ENCODE measurements at regions not wholly inside any gene's neighbourhood (a gene's known extent, or its start where the extent isn't known, plus 50 kb on each side); places are given as distances from the start of the nearest gene placed in this dataset.

DNA sequence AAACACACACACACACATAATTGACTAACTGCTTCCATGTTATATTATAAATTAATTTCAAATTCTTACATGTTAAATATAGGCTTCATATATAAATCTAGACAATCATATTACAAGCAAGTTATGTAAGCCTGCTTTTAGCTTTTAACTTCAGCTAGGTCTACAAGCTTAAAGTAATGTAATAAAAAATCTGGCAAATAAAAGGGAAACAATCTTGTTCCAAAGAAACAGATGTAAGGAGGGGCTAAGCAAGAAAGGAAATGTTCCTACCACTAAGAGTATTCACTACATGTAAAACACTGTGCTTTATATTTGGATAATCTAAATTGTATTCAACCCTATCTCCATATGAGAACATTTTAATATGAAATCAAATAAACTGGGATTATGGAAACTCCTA is 110.4 kb downstream of the SLC6A15 start:
- no peaks in the 10 kb centered on the region for H3K4me1 Mint-ChIP-seq (ENCODE audit: low read depth, unreplicated experiment)
- CTCF ChIA-PET: interaction anchor here (0.6 kb wide), 1 partner anchor 11 kb away, joined by 4 read pairs; no protein-coding TSS in a partner anchor
- TF ChIP-seq, protein P1, sequence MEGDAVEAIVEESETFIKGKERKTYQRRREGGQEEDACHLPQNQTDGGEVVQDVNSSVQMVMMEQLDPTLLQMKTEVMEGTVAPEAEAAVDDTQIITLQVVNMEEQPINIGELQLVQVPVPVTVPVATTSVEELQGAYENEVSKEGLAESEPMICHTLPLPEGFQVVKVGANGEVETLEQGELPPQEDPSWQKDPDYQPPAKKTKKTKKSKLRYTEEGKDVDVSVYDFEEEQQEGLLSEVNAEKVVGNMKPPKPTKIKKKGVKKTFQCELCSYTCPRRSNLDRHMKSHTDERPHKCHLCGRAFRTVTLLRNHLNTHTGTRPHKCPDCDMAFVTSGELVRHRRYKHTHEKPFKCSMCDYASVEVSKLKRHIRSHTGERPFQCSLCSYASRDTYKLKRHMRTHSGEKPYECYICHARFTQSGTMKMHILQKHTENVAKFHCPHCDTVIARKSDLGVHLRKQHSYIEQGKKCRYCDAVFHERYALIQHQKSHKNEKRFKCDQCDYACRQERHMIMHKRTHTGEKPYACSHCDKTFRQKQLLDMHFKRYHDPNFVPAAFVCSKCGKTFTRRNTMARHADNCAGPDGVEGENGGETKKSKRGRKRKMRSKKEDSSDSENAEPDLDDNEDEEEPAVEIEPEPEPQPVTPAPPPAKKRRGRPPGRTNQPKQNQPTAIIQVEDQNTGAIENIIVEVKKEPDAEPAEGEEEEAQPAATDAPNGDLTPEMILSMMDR (IDR thresholded peaks at IDR 0.05; ENCODE audit: unreplicated experiment): no peak
- H3K27me3 Mint-ChIP-seq (ENCODE audit: unreplicated experiment): no peaks in the 10 kb centered on the region
- no TSS peak for BruUV-seq (replicated peaks)
- H3K36me3 Mint-ChIP-seq (ENCODE audit: insufficient read depth, unreplicated experiment): no peaks in the 10 kb centered on the region
- H3K9me3 Mint-ChIP-seq (ENCODE audit: low read depth, unreplicated experiment): no peaks in the 10 kb centered on the region
- no peak overlapping the region for H3K4me3 Mint-ChIP-seq (ENCODE audit: low read depth, unreplicated experiment)
- DNase-seq: no peak
- intact Hi-C loops (cut with micrococcal nuclease; ENCODE audit: unreplicated experiment): no loop called here
- H3K27ac Mint-ChIP-seq (ENCODE audit: unreplicated experiment): no peak overlapping the region

DNA sequence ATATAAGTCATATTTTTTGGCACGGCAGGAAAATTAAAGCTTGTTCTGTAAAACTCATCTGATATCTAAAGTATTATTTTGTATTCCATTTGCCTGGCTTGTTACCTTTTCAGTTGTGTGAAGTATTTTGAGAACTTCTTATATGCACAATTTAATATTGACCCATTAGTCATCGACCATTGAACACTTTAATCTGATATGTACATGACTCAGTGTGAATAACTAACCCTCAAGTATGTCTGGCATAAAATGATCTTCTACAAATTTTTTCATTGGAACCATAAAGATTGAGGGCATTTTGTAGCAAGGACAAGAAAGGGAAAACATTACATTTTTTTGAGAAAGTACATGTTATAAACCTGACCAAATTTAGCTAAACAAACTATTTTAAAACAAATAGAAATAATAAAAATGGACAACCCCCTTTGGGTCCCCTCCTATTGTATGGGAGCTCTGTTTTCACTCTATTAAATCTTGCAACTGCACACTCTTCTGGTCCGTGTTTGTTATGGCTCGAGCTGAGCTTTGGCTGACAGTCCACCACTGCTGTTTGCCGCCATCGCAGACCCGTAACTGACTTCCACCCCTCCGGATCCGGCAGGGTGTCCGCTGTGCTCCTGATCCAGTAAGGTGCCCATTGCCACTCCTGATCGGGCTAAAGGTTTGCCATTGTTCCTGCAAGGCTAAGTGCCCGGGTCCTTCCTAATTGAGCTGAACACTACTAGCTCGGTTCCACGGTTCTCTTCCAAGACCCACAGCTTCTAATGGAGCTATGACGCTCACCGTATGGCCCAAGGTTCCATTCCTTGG is 118.8 kb downstream of the SLC6A15 start:
- H3K27ac Mint-ChIP-seq (ENCODE audit: unreplicated experiment): no peak overlapping the region
- DNase-seq: no peak
- intact Hi-C loops (cut with micrococcal nuclease; ENCODE audit: unreplicated experiment): no loop called here
- H3K9me3 Mint-ChIP-seq (ENCODE audit: low read depth, unreplicated experiment): no peaks in the 10 kb centered on the region
- H3K27me3 Mint-ChIP-seq (ENCODE audit: unreplicated experiment): no peaks in the 10 kb centered on the region
- H3K36me3 Mint-ChIP-seq (ENCODE audit: insufficient read depth, unreplicated experiment): no peaks in the 10 kb centered on the region
- no peaks in the 10 kb centered on the region for H3K4me1 Mint-ChIP-seq (ENCODE audit: low read depth, unreplicated experiment)
- CTCF ChIA-PET: no interaction called here
- H3K4me3 Mint-ChIP-seq (ENCODE audit: low read depth, unreplicated experiment): no peak overlapping the region
- TF ChIP-seq, protein P1 (IDR thresholded peaks at IDR 0.05; ENCODE audit: unreplicated experiment): no peak
- BruUV-seq (replicated peaks): no TSS peak

DNA sequence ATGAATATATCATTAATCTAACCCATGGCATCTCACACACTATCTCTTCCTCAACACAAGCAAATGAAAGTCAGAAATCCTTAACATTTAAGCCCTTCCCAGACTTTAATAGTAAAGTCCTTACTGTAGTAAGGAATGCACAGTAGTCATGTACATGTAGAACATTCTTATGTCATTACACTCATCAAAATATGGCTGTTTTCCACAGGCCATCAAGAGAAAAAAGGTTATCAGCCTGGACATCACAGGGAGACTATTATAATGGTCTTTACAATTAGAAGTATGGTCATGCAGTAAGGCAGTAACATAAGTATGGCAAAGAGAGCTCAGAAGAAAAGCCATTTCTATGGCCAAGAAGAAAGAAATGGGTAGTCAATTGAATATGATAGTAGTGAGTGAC is 121.2 kb downstream of the SLC6A15 start:
- CTCF ChIA-PET: interaction anchor here (0.6 kb wide), 1 partner anchor 11 kb away, joined by 4 read pairs; no protein-coding TSS in a partner anchor
- Mint-ChIP-seq H3K36me3 (ENCODE audit: insufficient read depth, unreplicated experiment) (no peaks in the 10 kb centered on the region), H3K4me3 (ENCODE audit: low read depth, unreplicated experiment) (no peak overlapping the region), H3K27me3 (ENCODE audit: unreplicated experiment) (no peaks in the 10 kb centered on the region), H3K27ac (ENCODE audit: unreplicated experiment) (no peak overlapping the region), H3K9me3 (ENCODE audit: low read depth, unreplicated experiment) (no peaks in the 10 kb centered on the region), H3K4me1 (ENCODE audit: low read depth, unreplicated experiment) (no peaks in the 10 kb centered on the region)
- BruUV-seq (replicated peaks): no TSS peak
- TF ChIP-seq, protein P1 (IDR thresholded peaks at IDR 0.05; ENCODE audit: unreplicated experiment): no peak
- intact Hi-C loops (cut with micrococcal nuclease; ENCODE audit: unreplicated experiment): no loop called here
- no peak for DNase-seq

DNA sequence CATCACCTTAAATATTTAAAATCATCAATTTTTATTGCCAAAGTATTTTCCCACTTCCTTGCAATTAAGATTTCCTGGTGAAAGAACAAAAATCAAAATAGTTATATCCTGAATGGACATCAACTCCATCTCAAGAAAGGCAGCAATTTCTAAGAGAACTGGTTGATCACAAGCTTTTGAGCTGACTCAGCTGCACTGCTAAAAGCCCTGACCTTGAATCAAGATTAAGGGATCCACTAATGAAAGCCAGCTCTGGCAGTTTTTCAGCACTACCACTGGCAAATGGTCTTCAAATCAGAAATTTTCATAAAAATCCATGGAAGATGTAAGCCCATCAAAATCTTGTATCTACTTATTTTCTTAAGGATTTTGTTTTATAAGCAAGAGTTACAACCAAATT is 123.4 kb downstream of the SLC6A15 start:
- TF ChIP-seq, protein P1 (IDR thresholded peaks at IDR 0.05; ENCODE audit: unreplicated experiment): no peak
- H3K27ac Mint-ChIP-seq (ENCODE audit: unreplicated experiment): no peak overlapping the region
- intact Hi-C loops (cut with micrococcal nuclease; ENCODE audit: unreplicated experiment): no loop called here
- no TSS peak for BruUV-seq (replicated peaks)
- DNase-seq: no peak
- H3K27me3 Mint-ChIP-seq (ENCODE audit: unreplicated experiment): no peaks in the 10 kb centered on the region
- no peaks in the 10 kb centered on the region for H3K9me3 Mint-ChIP-seq (ENCODE audit: low read depth, unreplicated experiment)
- H3K4me1 Mint-ChIP-seq (ENCODE audit: low read depth, unreplicated experiment): no peaks in the 10 kb centered on the region
- CTCF ChIA-PET: no interaction called here
- no peak overlapping the region for H3K4me3 Mint-ChIP-seq (ENCODE audit: low read depth, unreplicated experiment)
- no peaks in the 10 kb centered on the region for H3K36me3 Mint-ChIP-seq (ENCODE audit: insufficient read depth, unreplicated experiment)
